DMS153 treated with DMSO at 0.1 percent for 48 hours (cell line): ENCODE measurements at regions not wholly inside any gene's neighbourhood (a gene's known extent, or its start where the extent isn't known, plus 50 kb on each side); places are given as distances from the start of the nearest gene placed in this dataset.
A peak's percentile ranks its signal among the peaks of the same experiment; 100 is the strongest.

Experiments used
- DNase-seq: peaks from one replicate; lab custom pipeline; 2025; ENCODE audit not compliant: unreplicated experiment; lab: John Stamatoyannopoulos, UW

- DNase-seq, result no peak
These were observed 149.1 kb upstream of the WDR11 start for GRCh38 chr10:120702032-120702431.

GRCh38 chr10:120705309-120705708 lies 145.9 kb upstream of the WDR11 start:
- DNase-seq, result no peak

DNA sequence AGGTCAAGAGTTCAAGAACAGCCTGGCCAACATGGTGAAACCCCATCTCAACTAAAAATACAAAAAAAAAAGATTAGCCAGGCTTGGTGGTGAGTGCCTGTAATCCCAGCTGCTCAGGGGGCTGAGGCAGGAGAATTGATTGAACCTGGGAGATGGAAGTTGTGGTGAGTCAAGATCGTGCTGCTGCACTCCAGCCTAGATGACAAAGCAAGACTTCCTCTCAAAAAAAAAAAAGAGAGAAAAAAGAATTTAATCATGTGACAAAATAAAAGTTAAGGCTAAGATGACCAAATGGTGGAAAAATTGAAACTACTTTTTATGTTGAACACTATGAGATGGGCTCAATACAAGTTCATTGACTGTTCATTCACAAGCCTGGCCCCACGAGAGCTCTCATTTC lies 141.1 kb upstream of the WDR11 start:
- no peak for DNase-seq

DNA sequence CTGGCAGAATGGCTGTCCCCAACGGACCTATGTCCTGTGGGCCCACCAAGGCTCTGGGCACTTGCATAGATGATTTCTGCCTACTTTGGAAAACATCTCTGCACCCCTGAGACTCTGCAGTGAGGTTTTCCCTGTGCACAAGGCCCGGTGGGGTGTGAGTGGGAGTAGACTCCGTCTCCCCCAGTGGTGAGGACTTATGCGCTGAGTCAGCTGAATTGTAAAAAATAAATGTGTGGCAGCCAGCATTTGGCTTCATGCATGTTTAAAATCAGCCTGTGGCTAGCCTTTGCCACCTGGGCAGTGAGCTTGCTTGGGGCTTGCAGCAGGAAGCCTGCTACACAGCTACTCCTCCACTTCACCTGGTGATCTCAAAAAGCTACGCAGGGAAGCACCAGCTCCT lies 139.3 kb upstream of the WDR11 start:
- DNase-seq, result no peak

DNA sequence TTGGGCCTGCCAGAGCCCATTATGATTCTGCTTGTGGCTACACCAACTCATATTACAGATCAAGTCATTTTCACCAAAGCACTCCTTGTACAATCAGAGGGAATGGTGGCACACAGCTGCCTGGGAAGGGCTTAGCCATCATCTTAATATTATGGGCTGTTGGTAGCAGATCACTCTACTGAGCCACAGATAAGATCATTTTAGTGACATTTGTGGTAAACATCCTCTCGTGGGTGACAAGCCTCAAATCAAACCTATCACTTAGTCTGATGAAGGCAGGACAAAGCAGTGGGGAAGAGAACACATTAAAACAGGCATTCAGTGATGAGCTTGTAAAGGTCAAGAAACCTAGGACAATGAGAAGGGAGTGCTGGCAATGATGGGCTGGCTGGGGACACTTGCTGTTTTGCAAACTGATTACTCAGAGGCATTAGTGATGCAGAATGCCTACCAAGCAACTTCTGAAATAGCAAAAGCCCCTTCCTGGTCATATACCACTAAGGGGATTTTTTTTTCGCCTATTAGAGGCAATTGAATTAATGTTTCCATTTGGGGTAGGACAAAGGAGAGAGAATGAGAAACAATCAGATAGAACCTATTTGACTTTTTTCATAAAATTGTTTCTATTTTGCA lies 137.5 kb upstream of the WDR11 start:
- DNase-seq, result no peak

- no peak for DNase-seq
These were observed 136.0 kb upstream of the WDR11 start for GRCh38 chr10:120715171-120715570.

DNA sequence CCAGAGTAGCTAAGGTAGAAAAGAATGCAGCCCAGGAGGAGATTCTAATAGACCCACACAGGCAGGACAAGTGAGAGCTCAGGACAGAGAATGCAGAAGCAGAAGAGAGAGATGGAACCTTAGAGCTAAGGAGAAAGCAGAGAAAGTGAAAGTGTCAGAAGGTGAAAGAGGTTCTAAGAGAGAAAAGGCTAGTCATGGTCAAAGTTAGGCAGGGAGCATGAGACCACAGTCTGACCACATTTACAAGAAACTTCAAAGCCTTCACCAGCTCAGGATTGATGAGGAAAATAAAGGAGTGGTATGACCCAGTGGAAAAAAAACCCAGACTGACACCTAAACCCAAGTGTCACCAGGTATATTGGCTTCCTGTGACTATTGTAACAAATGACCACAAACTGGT lies 131.8 kb upstream of the WDR11 start:
- DNase-seq, result no peak

- no peak for DNase-seq
These were observed 124.2 kb upstream of the WDR11 start for GRCh38 chr10:120727001-120727400.

DNA sequence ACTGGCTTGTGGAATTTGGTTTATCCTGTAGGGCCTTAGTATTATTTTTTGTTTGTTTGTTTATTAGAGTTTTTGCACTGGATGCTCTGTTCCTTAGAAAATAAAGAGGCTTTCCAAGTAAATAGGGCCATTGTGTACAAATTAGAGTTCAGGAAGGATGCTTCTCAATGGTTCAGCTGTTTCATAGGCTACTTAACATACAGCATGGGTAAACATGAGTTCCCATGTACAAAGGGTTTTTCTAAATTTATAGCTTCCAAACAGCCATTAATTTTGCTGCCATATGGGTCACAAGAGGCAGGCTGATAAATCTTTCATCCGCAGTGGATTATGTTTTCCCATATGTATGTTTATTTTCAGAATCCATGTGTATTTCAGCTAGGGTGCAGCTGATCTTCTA lies 121.6 kb upstream of the WDR11 start:
- DNase-seq, result peak; percentile 26

GRCh38 chr10:120732067-120732466 lies 119.1 kb upstream of the WDR11 start:
- DNase-seq, result no peak

- DNase-seq, result no peak
These were observed 118.4 kb upstream of the WDR11 start for GRCh38 chr10:120732643-120733313.

DNA sequence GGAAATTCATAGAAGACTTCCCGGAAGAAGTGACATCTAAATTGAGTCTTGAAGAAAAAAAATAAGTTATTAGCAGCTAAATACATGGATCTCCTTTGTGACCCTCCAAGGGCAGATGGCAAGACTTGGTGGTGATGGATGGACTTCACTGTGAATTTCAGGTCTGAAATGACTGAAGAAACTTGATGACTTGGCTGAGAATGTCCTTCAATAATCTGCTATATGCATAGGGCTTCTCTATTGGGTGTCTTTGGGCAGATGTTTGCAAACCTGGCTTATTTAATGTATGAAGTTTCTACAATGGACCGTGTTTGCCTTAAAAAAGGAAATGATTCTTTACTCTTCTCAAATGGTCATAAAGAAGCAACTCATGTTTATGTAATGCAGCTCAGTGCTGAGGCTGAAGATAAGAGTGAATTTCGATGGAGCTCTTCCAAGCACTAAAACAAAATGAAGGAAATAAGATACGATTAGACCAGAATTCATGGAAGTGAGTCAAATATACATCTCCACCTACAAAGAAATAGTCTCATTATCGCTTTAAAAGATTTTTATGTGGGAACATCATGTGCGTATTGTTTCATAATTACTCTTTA lies 116.6 kb upstream of the WDR11 start:
- DNase-seq, result no peak

GRCh38 chr10:120735315-120735714 lies 115.8 kb upstream of the WDR11 start:
- DNase-seq, result no peak

GRCh38 chr10:120735773-120736371 lies 115.3 kb upstream of the WDR11 start:
- DNase-seq, result peak; percentile 2

GRCh38 chr10:120736377-120736776 lies 114.8 kb upstream of the WDR11 start:
- no peak for DNase-seq

GRCh38 chr10:120738658-120739057 lies 112.5 kb upstream of the WDR11 start:
- DNase-seq, result no peak

- DNase-seq, result peak; percentile 39
These were observed 109.8 kb upstream of the WDR11 start for GRCh38 chr10:120741396-120741795.

DNA sequence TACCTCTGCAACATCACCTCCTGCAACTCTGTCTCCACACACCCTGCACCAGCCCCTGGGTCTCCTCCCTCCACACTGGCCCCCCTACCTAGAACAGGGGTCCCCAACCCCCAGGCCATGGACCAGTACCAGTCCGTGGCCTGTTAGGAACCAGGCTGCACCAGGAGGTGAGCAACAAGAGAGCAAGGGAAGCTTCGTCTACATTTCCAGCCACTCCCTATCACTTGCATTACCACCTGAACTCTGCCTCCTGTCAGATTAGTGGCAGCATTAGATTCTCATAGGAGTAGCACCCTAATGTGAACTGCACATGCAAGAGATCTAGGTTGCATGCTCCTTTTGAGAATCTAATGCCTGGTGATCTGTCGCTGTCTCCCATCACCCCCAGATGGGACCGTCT lies 108.8 kb upstream of the WDR11 start:
- no peak for DNase-seq

GRCh38 chr10:120744040-120744439 lies 107.1 kb upstream of the WDR11 start:
- DNase-seq, result no peak

DNA sequence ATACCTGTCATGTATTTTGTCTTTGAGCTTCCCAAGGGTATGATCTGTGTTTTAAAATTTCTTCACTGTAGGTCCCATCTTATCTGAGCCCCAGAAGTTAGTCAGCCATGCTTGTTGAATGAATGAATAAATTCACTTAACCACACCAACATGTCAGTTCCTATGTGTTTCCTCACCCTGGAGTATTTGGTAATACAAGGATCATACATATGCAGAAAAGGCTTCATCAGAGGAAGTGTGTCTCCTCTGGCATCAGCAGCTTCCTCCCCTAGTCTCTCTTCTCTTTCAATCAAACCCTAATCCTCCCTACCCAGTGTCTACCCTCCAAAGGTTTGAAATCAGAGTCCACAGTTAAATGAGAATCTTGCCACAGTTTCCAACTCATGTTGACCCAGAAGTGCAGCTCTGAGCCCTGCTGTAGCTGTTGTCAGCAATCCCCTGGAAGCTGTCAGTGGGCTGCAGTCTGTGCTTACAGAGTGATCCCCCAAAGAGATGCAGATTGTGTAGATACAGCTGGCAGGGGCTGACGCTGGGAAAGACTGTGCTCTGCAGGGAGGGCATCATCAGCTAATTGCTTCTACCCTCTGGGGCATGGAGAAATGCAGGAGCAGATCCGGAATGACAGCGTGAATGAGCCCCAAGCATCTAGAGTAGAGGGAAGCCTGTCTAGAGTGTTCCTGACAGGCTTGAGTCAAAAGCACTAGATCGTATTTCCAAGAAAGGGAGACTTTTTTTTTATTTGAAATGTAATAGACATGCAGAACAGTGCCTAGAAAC lies 105.0 kb upstream of the WDR11 start:
- no peak for DNase-seq

- DNase-seq, result no peak
These were observed 102.6 kb upstream of the WDR11 start for GRCh38 chr10:120748519-120748918.
